Lung microvascular endothelial cell (primary cell): ENCODE measurements at regions not wholly inside any gene's neighbourhood (a gene's known extent, or its start where the extent isn't known, plus 50 kb on each side); places are given as distances from the start of the nearest gene placed in this dataset.
A peak's percentile ranks its signal among the peaks of the same experiment; 100 is the strongest.

Source experiments
- DNase-seq, 2 donors: peaks; one replicate each; pipeline versions ENCODE4 v3.0.0 to v3.0.0-alpha.2; 2010; ENCODE audit warnings: low read depth in 2 of 2

DNA sequence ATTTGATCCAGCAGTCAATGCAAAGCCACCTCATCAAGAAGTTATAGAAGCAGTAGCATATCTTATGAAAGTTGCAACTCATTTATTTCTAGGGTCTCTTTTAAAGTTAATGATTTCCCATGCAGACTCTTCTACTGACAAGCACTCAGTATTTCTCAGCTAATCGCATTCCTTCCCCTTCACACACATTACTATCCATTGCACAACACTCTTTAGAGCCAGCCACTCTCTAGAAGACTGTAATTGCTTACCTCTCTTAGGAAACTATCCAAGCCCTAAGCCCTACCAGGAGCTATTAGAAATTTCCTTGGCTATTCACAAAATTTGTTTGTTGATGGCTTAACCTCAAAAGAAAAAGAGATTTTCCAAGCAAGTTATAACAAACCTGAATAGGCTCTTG is 106.0 kb downstream of the ADAMTS1 start:
- no peak for DNase-seq

DNA sequence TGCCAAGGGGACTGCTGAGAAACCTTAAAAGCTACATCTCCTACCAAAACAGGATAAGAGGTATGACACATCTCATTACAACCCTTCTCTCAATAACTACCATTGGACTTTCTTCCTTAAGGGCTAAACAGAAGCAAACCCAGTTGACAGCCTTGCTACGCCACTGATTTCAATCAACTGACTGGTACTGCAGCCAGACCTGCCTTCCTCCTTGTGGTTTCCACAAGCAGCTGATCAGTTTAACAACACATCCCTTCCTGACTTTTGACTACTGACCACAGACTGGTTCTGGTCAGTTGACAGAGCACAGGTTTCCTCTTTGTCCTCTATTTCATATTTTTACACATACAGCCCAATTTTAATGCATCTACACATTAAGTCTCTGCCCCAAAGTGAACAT is 108.8 kb downstream of the ADAMTS1 start:
- DNase-seq = peak in 1 of 2 donors; percentile 4

DNA sequence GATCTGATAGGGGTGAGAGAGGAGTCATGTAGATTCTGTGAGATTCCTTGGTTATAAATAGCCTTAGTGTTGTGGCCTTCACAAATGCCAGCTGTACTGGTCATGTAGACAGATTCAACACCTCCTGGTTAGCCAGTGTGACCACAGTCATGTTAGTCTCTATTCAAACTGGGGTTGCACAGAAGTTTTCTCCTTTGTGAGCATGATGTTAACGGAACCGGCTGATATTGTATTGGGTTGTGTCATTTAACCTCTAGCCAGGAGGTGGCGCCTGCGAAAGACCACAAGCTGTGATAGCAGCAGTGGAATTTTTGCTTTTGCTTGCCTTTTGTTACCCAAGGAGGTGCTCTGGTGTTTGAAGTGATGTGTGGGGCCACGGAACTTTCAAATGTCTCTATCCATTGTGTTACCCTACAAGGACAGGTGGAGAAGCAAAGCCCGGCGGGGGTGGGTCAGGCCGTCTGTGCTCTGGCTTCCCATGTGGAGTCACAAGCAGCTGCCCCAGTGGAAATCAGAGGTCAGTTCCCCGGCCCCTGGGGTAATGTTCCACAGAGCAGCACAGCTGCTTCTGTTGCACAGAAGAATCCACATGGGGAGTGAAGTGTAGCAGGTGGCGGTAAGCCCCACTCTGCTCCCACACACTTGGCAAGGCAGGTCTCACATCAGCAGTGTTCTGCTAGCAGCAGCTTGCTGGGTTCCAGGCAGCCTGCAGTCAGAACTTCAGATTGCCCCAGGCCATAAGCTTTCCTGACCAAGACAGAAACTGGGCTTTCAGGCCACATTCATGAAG is 112.6 kb downstream of the ADAMTS1 start:
- peak; percentile 45 to 64 for DNase-seq

DNA sequence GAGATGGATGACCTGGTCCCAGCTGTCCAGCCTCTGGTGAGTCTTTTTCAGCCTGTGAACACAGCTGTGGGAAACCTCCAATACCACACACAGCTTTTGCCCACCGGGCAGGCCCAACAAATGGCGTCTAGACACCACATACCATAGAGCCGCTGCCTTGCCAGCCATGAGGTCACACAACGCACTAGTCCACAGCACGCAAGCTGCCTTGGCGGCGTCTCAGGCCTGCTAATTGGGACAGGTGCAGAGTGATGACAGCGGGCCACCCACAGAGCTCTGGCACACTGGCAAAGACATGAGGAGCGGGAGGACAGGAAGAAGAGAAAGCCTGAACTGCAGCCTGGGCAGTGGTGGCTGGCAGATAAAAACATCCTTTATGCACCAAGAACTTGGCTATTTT is 125.5 kb downstream of the ADAMTS1 start:
- DNase-seq = no peak

DNA sequence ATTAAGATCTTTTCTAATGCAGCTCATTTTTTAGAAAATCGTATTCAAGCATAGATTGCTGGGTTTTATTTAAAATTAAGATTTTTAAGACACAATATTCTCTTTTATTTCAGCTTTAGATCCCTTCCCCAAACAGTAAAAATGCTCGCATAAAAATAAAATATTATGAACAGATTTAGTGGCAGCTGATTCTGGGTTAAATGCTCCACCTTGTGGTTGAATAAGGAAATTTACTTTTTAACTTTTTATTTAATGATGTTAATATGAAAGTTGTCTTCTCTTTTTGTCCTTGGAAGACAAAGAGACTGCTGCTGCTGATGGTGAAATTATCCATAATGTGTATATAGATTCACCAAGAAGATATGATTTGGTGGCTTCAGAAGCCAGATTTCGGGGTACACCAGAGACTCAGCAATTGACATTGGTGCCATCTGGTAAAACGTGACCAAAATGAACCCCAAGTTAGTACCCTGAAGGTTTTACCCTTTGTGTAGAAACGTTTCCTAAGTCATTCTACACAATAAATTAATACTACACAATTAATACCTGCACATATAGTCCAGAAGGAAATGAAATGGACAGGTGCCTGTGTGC is 128.0 kb downstream of the ADAMTS1 start:
- peak; percentile 27 to 52 for DNase-seq

DNA sequence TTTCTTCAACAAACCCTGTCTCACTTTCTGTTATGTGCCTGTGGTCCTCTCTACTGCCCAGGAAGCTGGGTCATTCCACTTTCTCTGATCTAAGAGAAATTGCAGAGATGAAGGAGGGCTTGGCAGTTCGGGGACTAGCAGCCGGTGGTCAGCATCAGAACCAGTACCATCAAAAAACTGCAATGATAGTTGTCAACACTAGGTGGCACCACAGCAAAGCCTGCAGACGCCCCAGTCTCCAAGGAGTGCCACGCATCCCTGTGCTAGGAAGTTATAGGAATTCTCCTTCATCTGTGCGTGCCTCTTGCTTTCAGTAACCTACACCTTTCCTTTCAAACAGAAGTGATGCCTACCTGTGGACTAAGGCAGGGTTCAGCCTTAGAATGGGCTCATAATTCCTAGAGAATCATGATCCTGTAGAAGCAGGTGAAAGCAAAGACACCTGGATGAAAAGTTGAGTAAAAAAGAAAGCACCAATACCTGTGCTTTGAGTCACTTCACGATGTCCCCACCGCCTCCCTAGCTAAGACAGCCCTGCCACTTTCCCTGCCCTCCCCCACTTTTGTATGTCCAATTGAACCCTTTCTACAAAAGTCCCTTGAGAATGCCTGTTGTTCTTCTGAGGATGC is 129.2 kb downstream of the ADAMTS1 start:
- peak; percentile 63 to 65 for DNase-seq

DNA sequence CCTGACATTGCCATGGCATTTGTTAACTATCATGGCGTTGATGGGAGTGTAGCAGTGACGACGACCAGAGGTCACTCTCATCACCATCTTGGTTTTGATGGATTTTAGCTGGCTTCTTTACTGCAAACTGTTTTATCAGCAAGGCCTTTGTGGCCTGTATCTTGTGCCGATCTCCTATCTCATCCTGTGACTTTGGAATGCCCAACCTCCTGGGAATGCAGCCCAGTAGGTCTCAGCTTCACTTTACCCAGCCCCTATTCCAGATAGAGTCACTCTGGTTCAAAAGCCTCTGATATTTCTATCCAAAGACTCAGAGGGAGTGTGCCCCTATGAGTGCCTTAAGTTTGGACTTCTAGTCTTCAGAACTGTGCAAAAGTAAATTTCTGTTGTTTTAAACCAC is 130.1 kb downstream of the ADAMTS1 start:
- no peak for DNase-seq

DNA sequence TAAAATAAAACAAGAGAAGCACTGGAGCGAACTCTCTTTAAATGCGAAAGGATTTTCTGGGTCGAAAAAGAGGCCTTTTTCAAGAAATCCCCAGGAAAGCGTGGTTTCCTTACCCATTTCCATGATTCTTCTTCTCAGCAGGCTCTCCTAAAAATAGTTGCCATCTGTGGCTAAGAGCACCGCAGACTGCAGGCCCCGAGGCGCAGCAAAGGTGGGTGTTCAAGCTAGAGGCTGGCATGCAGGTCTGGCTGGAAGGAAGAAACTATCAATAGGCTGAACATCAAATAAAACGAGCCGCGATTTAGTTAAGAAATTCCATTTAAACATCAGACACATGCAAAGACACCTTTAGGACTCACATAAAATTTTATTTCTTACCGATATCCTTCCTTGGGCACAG is 135.1 kb downstream of the ADAMTS1 start:
- no peak for DNase-seq

DNA sequence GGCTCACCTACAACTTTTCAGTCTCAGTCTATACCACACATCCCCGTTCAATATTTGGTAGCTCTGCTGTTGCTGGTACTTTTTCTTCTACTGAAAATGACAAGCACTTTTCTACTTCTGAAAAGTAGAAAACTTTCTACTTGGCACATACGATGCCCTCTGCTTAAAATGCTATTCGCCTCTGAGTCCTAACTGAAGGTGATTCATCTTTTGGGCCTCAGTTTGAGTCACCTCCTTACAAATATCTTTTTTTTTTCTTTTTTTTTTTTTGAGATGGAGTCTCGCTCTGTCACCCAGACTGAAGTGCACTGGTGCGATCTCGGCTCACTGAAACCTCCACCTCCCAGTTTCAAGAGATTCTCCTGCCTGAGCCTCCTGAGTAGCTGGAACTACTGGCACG is 136.0 kb upstream of the CYYR1 start:
- DNase-seq = no peak

DNA sequence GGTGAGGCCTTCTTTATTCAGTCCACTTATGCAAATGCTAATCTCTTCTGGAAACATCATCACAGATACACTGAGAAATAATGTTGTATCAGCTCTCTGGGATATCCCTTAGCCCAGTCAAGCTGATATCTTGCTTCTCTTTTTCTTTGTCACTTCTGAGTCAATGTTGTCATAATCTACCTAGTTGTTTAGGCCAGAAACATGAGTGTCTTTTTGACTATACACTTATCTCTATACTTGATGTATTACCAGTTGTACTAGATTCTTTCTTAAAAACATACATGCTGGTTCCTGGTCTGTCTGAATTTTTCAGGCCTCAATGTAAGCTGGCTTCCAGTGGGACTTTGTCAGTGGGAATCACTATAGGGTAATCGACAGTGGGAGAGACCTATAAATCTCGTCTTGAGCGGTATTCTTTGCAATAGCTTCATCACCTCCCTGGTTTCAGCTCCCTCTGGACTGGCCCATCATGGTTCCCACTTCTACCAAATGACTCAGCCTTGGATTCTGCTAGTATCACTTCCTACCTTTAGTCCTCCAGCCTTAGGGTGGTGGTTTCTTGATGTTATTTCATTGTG is 135.2 kb upstream of the CYYR1 start:
- DNase-seq = no peak

DNA sequence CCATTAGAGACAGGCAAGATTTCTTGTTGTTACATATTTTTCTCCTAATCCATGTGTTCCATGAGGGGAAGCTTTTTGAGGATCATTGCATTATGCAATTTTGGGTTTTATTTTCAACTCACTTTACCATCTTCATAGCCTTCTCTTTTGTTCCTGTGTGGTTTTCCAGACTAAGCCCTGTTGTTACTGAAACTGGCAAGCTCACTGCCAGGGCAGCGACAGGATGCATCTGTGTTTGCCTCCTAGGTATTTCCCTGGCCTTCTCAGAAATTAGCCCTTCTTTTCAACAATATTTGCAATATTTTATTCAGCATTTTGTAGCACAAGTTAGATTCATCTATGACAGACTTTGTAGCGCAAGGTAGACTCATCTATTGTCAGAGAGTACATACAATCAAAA is 134.2 kb upstream of the CYYR1 start:
- no peak for DNase-seq

DNA sequence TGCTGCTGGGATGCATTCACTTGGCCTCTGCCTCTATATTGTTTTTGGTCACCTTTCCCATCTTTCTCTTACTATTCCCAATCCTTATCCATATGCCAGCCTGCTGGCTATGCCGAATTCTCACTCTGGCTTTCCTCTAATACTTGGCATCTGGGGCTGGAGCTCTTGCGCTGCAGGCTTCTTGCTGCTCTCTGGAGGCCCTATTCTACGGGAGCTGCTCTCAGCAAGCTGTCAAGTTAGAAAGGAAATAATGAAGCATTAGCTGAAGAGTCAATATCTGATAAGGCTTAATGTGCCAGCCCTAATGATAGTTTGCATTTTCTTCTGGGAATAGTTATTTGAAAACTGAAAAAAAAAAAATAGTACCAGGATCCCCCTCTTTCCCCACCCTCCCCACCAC is 125.3 kb upstream of the CYYR1 start:
- no peak for DNase-seq

DNA sequence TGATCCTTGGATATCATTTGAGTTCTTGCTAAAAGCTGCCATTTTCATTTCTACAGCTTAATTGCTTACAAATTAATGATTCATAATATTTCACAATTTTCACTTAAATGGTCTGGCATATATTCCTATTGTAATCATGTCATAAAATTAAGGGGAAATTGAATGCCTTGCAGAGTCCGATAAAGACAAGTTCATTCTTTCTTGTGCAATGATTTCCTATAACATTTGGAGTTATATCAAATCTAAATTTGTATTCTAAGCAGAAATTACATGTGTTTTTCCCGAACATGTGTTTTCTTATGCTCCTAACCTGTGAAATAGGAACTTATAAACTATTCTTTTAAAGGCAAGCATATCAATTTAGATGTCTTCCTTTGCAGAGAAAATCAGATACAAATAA is 118.3 kb upstream of the CYYR1 start:
- no peak for DNase-seq

DNA sequence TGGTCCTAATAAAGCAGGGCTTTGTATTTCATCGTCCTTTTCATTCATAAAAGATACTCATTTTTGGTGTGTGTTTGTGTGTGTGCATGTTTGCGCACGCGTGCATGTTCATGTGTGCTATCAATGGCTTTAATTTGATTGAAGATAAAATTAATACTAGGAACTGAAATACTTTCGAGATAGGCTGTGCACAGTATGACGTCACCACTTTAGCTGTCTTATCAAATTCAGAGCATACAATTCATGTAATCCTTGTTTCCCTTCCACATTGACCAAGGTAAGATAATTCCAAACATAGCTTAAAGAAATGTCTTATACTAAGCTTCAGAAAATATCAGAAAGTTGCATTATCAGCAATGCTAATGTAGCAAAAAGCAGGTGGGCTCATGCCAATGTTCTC is 113.6 kb upstream of the CYYR1 start:
- DNase-seq = no peak

DNA sequence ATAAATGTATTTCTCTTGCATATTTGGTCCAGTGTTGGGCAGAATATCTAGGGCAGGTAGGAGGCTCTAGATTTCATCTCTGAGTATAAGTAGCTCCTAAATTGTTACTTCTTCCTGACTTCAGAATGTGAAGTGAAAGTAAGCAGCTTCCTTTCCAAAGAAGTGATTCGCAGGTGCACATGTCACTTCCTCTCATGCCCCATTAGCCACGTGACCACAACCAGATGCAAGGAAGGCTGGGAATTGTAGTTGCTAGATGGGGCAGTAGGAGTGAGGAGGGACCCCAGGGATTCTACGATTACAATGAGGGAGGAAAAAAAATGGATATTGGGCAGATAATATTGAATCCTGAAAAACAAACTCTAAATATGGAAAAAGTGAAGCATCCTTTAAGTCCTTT is 113.2 kb upstream of the CYYR1 start:
- DNase-seq = peak; percentile 27 to 40

DNA sequence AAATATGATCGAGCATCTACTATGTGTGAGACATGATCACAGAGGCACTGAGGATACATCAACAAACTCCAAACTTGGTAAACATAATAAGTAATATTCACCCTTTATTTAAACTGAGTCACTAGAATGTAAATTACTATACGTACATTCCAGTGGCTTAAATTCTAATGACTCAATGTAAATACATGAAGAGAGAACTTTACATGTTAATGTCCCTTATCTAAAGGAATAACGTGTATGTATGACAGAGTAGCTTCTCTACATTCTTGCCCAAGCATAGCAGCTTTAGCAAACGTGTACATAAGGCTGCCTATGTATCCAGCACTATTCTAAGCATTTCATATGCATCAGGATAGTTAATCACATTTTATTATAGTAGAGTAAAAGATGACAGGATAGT is 111.8 kb upstream of the CYYR1 start:
- DNase-seq = no peak

DNA sequence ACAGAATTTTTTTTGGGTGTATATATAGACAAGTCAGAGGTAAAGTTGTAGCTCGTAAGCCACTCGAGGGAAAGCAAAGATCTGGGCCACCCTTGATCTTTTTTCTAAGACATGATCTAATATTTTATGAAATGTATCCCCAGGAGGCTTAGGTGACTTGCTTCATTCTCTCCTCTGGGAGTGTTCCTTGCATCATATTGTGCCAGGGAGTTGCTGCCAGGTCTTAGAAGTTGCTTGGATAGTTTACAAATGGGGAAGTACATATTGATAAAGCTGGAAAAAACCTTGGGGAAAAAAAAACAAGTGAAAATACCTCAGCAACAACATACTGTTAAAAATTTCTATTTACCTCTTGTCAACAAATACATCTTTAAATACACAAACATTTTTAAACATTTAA is 110.9 kb upstream of the CYYR1 start:
- no peak for DNase-seq

DNA sequence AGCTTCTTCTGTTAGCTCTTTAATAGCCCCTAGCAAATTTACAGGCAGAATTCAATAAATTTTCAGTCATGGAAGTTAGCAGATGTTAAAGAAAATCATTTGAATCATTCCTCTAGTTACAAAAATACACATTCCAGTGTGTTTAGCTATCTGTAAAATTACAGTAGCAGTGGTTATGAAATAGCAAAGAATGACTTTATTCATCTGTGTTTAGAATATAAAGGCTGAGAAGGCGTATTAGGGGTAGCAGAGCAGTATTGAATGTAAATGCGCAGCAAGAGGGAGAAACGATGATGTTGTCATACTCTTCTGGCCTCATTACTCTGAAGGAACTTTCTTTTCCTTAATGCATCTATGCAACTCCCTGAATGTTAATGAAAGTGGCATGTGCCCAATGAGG is 106.2 kb upstream of the CYYR1 start:
- DNase-seq = no peak

DNA sequence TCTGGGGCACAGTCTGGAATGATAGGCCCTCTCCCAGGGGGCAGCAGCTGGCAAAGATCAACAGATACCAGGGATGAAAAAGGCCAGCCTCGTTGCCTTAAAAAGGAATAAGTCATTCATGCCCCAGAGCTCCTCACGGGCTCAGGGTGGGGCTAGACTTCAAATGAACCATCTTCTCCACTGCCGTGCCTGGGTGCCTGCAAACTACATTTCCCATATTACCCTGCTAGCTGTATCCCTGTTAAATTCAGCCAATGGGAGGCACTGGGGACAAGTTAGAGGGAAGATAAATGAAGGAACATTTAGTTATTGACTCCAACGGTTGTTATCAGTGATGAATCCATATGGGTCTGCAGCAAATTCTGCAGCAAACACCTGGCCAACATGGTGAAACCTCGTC is 101.2 kb upstream of the CYYR1 start:
- no peak for DNase-seq

DNA sequence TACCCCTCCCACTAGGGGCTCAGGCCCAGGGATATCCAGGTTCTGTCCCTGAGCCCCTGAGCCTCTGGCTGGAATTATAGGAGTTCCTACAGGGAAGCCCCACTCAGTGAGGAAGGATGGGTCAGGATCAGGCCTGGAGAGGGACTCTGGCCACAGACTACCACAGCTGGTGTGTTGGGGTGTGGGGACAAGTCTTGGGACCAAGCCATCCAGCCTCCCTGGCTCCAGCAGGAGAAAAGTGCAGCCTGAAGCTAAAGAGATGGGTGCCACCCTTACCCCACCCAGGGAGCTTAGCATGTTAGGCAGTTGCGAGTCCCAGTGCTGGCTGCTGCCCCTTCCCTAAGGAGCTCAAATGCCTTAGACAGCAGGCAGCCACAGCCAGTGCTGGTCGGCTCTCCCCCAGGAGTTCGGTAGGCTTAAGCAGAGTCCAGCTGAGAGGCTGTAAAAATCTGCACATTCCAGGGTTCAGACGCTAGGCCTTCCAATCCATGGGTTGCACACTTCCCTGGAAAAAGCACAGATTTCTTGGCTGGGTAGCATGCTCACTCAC is 96.2 kb upstream of the CYYR1 start:
- no peak for DNase-seq

DNA sequence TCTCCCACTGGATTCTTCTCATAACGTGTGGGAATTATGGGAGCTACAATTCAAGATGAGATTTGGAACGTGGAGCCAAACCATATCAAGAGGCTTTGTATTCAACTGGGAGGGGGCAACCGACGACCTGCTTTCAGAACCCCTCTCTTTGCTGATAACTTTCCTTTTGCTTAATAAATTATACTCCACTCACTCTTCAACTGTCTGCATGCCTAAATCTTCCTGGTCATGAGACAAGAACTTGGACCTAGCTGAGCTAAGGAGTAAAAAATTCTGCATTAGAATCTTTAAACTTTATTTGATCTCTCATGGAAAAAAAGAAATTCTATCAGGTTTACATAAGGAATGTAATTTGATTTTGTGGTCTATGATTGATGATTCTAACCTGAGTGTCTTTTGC is 86.7 kb upstream of the CYYR1 start:
- no peak for DNase-seq

DNA sequence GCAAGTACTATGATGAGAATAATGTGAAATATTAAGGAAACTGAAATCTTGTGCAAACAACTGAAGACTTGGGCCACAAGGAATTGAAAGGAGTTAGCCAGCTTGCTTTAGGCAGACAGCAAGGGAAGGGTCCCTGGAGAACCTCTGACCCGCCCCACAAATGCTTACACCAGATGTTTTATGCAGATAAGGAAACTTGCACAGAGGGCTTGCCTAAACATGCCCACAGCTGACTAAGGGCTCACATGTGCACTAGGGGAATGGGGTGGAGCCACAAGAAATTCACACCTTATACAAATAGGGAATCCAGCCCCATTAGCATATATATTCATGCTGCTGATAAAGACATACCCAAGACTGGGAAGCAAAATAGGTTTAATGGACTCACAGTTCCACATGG is 86.1 kb upstream of the CYYR1 start:
- DNase-seq = no peak
